Activated T-cell treated with anti-CD3 and anti-CD28 coated beads, Interleukin-2, amount 50 U/mL, for 72 hours (primary cell): ENCODE measurements at regions not wholly inside any gene's neighbourhood (a gene's known extent, or its start where the extent isn't known, plus 50 kb on each side); places are given as distances from the start of the nearest gene placed in this dataset.

ENCODE experiments used
- ATAC-seq, 2 donors: fragments of 150-1000 bp; cut with Tn5 transposase; replicated peaks in 1 of 2; 2 replicates each; pipeline ENCODE4 v1.10.0; 2021; ENCODE audit warnings: moderate library complexity in 2 of 2, mild to moderate bottlenecking in 1 of 2
- DNase-seq, 2 donors: peaks; one replicate each; pipeline ENCODE4 v3.0.0; 2021 to 2022; ENCODE audit warnings: mixed read lengths in 1 of 2
- H3K27ac Mint-ChIP-seq: one replicate; pipeline ENCODE4 v1.8.0; 2022; ENCODE audit warnings: mild to moderate bottlenecking, moderate library complexity, mixed read lengths
- H3K27me3 Mint-ChIP-seq: one replicate; pipeline ENCODE4 v1.8.0; 2022; ENCODE audit warnings: low read depth, mixed read lengths
- H3K36me3 Mint-ChIP-seq, 2 donors: one replicate each; pipeline ENCODE4 v1.8.0; 2022; ENCODE audit warnings: mixed read lengths in 2 of 2, mild to moderate bottlenecking in 1 of 2; ENCODE audit not compliant: insufficient read depth in 2 of 2
- H3K4me1 Mint-ChIP-seq: one replicate; pipeline ENCODE4 v1.8.0; 2022; ENCODE audit warnings: low read depth, mixed read lengths
- H3K4me3 Mint-ChIP-seq, 2 donors: one replicate each; pipeline ENCODE4 v1.8.0; 2022; ENCODE audit warnings: mild to moderate bottlenecking in 2 of 2, mixed read lengths in 2 of 2, moderate library complexity in 2 of 2
- H3K9me3 Mint-ChIP-seq, 2 donors: one replicate each; pipeline ENCODE4 v1.8.0; 2022; ENCODE audit warnings: mixed read lengths in 2 of 2

GRCh38 chr9:89723469-89724100, 118.8 kb downstream of the GADD45G start:
- Mint-ChIP-seq H3K27me3 (no peaks in the 10 kb centered on the region), H3K4me3 (no peak overlapping the region)

GRCh38 chr9:89724659-89725058, 119.8 kb downstream of the GADD45G start:
- H3K9me3 Mint-ChIP-seq, result no peaks in the 10 kb centered on the region
- DNase-seq, result no peak
- H3K4me3 Mint-ChIP-seq, result no peak overlapping the region
- H3K36me3 Mint-ChIP-seq, result no peaks in the 10 kb centered on the region
- H3K27ac Mint-ChIP-seq, result no peak overlapping the region
- H3K27me3 Mint-ChIP-seq, result no peaks in the 10 kb centered on the region
- H3K4me1 Mint-ChIP-seq, result peaks cover 6% of the 10 kb centered on the region
- no peak for ATAC-seq

More at GRCh38 chr9:89723469-89724100, 118.8 kb downstream of the GADD45G start:
- ATAC-seq, result no peak
- H3K4me1 Mint-ChIP-seq, result no peaks in the 10 kb centered on the region
- no peak overlapping the region for H3K27ac Mint-ChIP-seq
- DNase-seq, result no peak
- peaks cover 0 to 2% of the 10 kb centered on the region in 2 donors for H3K9me3 Mint-ChIP-seq
- H3K36me3 Mint-ChIP-seq, result no peaks in the 10 kb centered on the region

- Mint-ChIP-seq H3K36me3 (no peaks in the 10 kb centered on the region), H3K9me3 (no peaks in the 10 kb centered on the region), H3K27me3 (no peaks in the 10 kb centered on the region), H3K4me3 (no peak overlapping the region), H3K4me1 (peaks cover 6% of the 10 kb centered on the region), H3K27ac (no peak overlapping the region)
- no peak for DNase-seq
- no peak for ATAC-seq
Observed at GRCh38 chr9:89725271-89725670, 120.5 kb downstream of the GADD45G start.

GRCh38 chr9:89729954-89730530, 125.2 kb downstream of the GADD45G start:
- Mint-ChIP-seq H3K36me3 (no peaks in the 10 kb centered on the region), H3K27ac (no peak overlapping the region), H3K9me3 (no peaks in the 10 kb centered on the region), H3K4me3 (no peak overlapping the region), H3K4me1 (peaks cover 6% of the 10 kb centered on the region), H3K27me3 (no peaks in the 10 kb centered on the region)
- ATAC-seq, result peak; percentile 42 to 47
- no peak for DNase-seq

GRCh38 chr9:89730715-89731114, 125.9 kb downstream of the GADD45G start:
- DNase-seq (no peak), ATAC-seq (no peak)
- no peak overlapping the region for H3K27ac Mint-ChIP-seq
- no peaks in the 10 kb centered on the region for H3K36me3 Mint-ChIP-seq
- no peak overlapping the region for H3K4me3 Mint-ChIP-seq
- no peaks in the 10 kb centered on the region for H3K27me3 Mint-ChIP-seq
- H3K9me3 Mint-ChIP-seq, result no peaks in the 10 kb centered on the region
- H3K4me1 Mint-ChIP-seq, result peaks cover 6% of the 10 kb centered on the region

- DNase-seq, result no peak
- Mint-ChIP-seq H3K36me3 (no peaks in the 10 kb centered on the region), H3K4me1 (peaks cover 6% of the 10 kb centered on the region), H3K27ac (no peak overlapping the region), H3K27me3 (no peaks in the 10 kb centered on the region), H3K4me3 (no peak overlapping the region), H3K9me3 (no peaks in the 10 kb centered on the region)
- no peak for ATAC-seq
Observed at GRCh38 chr9:89731262-89732182, 126.7 kb downstream of the GADD45G start.

- Mint-ChIP-seq H3K36me3 (no peaks in the 10 kb centered on the region), H3K27me3 (no peaks in the 10 kb centered on the region), H3K4me3 (no peak overlapping the region), H3K27ac (no peak overlapping the region), H3K9me3 (no peaks in the 10 kb centered on the region), H3K4me1 (peaks cover 6% of the 10 kb centered on the region)
- no peak for DNase-seq
- ATAC-seq, result no peak
Observed at GRCh38 chr9:89732295-89732938, 127.6 kb downstream of the GADD45G start.

GRCh38 chr9:89732939-89733324, 128.1 kb downstream of the GADD45G start:
- no peak overlapping the region for H3K27ac Mint-ChIP-seq
- H3K4me3 Mint-ChIP-seq, result no peak overlapping the region
- no peaks in the 10 kb centered on the region for H3K27me3 Mint-ChIP-seq
- H3K36me3 Mint-ChIP-seq, result no peaks in the 10 kb centered on the region
- ATAC-seq, result no peak
- no peaks in the 10 kb centered on the region for H3K9me3 Mint-ChIP-seq
- H3K4me1 Mint-ChIP-seq, result peaks cover 6% of the 10 kb centered on the region
- DNase-seq, result no peak

- no peak for ATAC-seq
- no peaks in the 10 kb centered on the region for H3K36me3 Mint-ChIP-seq
Observed at GRCh38 chr9:89734600-89735041, 129.8 kb downstream of the GADD45G start.

GRCh38 chr9:89738137-89738932, 133.5 kb downstream of the GADD45G start:
- no peak for DNase-seq
- no peak for ATAC-seq
- Mint-ChIP-seq H3K36me3 (no peaks in the 10 kb centered on the region), H3K9me3 (no peaks in the 10 kb centered on the region), H3K27me3 (no peaks in the 10 kb centered on the region), H3K4me1 (peaks cover 47% of the 10 kb centered on the region), H3K4me3 (no peak overlapping the region), H3K27ac (no peak overlapping the region)

More at GRCh38 chr9:89734600-89735041, 129.8 kb downstream of the GADD45G start:
- Mint-ChIP-seq H3K9me3 (no peaks in the 10 kb centered on the region), H3K4me3 (no peak overlapping the region), H3K4me1 (peaks cover 12% of the 10 kb centered on the region), H3K27ac (no peak overlapping the region), H3K27me3 (no peaks in the 10 kb centered on the region)
- DNase-seq, result no peak

GRCh38 chr9:89739511-89739910, 134.7 kb downstream of the GADD45G start:
- Mint-ChIP-seq H3K27ac (peak overlapping the region; percentile 53), H3K27me3 (no peaks in the 10 kb centered on the region), H3K9me3 (no peaks in the 10 kb centered on the region), H3K4me1 (peaks cover 59% of the 10 kb centered on the region), H3K4me3 (peak overlapping the region; percentile 23 to 65), H3K36me3 (no peaks in the 10 kb centered on the region)
- peak; percentile 56 to 76 for ATAC-seq
- DNase-seq, result peak; percentile 46 to 57

GRCh38 chr9:89739916-89740315, 135.1 kb downstream of the GADD45G start:
- DNase-seq, result no peak
- peak overlapping the region; percentile 53 for H3K27ac Mint-ChIP-seq

More at GRCh38 chr9:89739916-89740315, 135.1 kb downstream of the GADD45G start:
- peaks cover 62% of the 10 kb centered on the region for H3K4me1 Mint-ChIP-seq
- H3K36me3 Mint-ChIP-seq, result no peaks in the 10 kb centered on the region
- peak overlapping the region; percentile 23 to 65 for H3K4me3 Mint-ChIP-seq
- H3K27me3 Mint-ChIP-seq, result no peaks in the 10 kb centered on the region
- no peak for ATAC-seq
- no peaks in the 10 kb centered on the region for H3K9me3 Mint-ChIP-seq
